GM06990 (cell line): ENCODE measurements at regions not wholly inside any gene's neighbourhood (a gene's known extent, or its start where the extent isn't known, plus 50 kb on each side); places are given as distances from the start of the nearest gene placed in this dataset.

Experiments used
- DNase-seq: peaks from one replicate; pipeline ENCODE4 v3.0.0-alpha.2; 2011; ENCODE audit not compliant: insufficient read length; ENCODE audit errors: extremely low read depth
- H3K27me3 ChIP-seq: replicated peaks from 2 replicates; pipeline ENCODE4 v1.6.0; 2011; ENCODE audit warnings: low read length; ENCODE audit not compliant: control insufficient read depth, insufficient read depth
- H3K36me3 ChIP-seq: 2 replicates; pipeline ENCODE4 v1.5.1; 2011; ENCODE audit warnings: low read length; ENCODE audit not compliant: control insufficient read depth, insufficient read depth
- H3K4me3 ChIP-seq: replicated peaks from 2 replicates; pipeline ENCODE4 v1.5.1; 2011; ENCODE audit warnings: low read depth, mild to moderate bottlenecking, control low read depth, low read length
- TF ChIP-seq, protein P1 (sequence below): IDR thresholded peaks from 2 replicates; pipeline ENCODE4 v1.5.1; 2011; ENCODE audit warnings: low read length, control low read depth, mild to moderate bottlenecking, inconsistent platforms; ENCODE audit not compliant: insufficient read depth, poor library complexity, severe bottlenecking

DNA sequence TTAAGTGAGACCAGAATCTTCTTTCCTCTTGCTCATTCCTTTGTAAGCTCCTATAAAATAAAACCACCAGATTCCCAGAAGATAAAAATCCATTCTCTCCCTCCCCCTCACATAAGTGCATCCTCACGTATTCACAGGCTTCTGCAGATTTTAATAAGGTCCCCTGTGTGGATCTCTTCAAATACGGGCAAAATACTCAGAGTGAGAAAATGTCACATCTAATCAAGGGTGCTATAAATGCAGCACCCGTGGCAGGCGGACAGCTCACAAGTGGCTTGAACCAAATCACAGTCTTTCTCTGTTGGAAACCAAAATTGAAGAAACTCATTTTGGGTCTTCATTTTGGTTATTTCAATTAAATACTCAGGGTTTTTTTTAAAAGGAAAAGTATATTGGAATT lies 212.9 kb upstream of the CMC1 start:
- DNase-seq = no peak

DNA sequence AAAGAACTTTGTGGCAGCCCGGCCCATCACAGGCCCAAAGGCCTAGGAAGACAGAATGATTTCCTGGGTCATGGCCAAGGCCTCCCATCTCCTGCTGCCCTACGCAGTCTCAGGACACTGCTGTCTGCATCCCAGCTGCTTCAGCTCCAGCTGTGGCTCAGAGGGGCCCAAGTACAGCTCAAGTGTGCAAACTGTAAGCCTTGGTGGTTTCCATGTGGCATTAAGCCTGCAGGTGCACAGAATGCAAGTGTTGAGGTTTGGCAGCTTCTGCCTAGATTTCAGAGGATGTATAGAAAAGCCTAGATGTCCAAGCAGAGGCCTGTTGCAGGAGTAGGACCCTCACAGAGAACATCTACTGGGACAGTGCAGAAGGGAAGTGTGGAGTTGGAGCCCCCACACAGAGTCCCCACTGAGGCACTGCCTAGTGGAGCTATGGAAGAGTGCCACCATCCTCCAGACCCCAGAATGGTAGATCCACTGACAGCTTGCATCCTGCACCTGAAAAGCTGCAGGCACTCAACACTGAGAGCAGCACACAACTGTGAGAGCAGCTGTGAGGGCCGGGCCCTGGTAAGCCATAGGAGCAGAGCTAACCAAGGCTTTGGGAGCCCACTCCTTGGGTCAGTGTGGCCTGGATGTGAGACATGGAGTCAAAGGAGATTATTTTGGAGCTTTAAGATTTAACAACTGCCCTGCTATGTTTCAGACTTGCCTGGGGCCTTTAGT lies 208.2 kb upstream of the CMC1 start:
- no peaks in the 10 kb centered on the region for H3K36me3 ChIP-seq

More for the DNA sequence above, 212.9 kb upstream of the CMC1 start:
- Histone ChIP-seq H3K4me3 (no peak overlapping the region), H3K36me3 (no peaks in the 10 kb centered on the region), H3K27me3 (no peaks in the 10 kb centered on the region)
- TF ChIP-seq, protein P1, sequence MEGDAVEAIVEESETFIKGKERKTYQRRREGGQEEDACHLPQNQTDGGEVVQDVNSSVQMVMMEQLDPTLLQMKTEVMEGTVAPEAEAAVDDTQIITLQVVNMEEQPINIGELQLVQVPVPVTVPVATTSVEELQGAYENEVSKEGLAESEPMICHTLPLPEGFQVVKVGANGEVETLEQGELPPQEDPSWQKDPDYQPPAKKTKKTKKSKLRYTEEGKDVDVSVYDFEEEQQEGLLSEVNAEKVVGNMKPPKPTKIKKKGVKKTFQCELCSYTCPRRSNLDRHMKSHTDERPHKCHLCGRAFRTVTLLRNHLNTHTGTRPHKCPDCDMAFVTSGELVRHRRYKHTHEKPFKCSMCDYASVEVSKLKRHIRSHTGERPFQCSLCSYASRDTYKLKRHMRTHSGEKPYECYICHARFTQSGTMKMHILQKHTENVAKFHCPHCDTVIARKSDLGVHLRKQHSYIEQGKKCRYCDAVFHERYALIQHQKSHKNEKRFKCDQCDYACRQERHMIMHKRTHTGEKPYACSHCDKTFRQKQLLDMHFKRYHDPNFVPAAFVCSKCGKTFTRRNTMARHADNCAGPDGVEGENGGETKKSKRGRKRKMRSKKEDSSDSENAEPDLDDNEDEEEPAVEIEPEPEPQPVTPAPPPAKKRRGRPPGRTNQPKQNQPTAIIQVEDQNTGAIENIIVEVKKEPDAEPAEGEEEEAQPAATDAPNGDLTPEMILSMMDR = no peak

DNA sequence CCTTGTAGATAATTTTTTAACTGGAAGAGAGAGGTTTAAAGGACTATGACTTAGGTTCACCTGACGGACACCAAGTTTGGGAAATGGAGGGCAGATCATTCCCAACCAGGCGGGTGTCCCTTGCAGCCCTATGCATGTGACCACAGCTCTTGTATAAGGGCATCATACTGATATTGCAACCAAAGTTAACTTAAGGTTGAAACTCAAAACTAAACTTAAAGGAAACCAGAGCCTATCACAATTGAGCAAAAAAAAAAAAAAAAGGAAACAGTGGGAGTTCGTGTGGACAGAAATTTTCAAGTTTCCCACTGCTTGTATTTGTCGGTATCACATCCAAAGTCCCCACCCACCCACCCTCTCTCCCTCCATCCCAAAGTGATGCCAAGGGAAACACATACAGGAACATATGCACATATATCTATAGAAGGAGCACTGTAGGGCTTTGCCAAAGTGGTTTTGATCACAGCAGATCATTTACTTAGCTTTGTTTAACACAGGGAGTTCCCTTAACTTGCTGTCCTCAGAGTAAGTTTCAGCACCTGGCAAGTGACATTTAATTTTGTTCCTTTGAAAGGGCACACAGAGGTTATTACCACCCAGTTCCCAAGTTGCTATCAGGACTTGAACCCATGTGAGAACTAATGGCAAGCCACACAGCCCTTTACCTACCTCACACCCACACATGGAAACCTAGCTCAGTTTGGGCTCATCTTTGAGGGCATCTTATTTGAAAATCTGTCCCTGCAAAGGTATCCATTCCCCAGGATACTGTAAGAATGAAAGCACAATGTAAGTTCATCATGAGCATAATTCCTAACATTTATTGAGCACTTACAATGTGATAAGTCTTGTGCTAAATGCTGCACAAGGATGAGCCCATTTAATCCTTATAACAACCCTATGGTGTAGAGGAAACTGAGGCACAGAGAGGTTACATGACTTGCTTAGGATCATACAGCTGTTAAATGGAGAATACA lies 204.5 kb upstream of the CMC1 start:
- DNase-seq = no peak
- Histone ChIP-seq H3K27me3 (no peaks in the 10 kb centered on the region), H3K4me3 (no peak overlapping the region), H3K36me3 (no peaks in the 10 kb centered on the region)
- TF ChIP-seq, protein P1 = no peak

More for the DNA sequence above, 208.2 kb upstream of the CMC1 start:
- Histone ChIP-seq H3K4me3 (no peak overlapping the region), H3K27me3 (no peaks in the 10 kb centered on the region)
- TF ChIP-seq, protein P1 = no peak
- DNase-seq = no peak

DNA sequence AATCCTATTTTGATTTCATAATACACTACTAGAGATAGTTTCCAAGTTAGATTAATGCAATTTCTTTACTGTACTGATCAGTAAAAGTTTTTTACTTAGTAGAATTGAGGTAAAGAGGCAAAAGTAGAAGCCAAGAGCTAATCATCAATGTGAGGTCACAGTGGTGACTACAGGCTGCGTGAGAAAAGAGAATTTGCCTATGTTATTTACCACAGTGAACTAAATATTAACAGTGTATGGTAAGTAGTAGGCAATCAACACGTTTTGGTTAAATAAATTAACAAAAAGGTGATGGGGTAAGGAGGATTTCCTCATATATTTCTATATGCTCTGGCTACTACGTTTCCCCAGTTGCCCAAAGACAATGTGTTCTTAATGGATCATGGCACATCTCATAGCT lies 202.2 kb upstream of the CMC1 start:
- H3K36me3 ChIP-seq = no peaks in the 10 kb centered on the region
- no peak for DNase-seq
- H3K4me3 ChIP-seq = no peak overlapping the region
- TF ChIP-seq, protein P1 = no peak
- H3K27me3 ChIP-seq = no peaks in the 10 kb centered on the region

DNA sequence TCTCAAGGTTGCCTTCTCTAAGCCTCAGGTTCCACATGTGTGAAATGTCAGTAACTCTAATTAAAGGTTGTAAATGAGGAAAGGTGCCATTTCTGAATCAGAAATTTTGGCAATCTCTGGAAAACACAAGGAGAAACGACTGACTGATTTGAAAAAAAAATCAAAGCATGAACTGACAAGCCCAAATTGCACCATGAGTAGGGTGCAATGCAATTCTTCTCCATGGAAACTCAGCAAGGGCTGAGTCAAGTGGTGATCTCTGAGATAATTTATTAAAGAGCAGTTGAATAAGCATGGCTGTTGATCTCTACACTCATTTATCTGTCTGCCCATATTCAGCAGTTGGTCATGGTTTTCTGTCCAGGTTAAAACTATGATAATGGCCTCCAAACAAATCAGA lies 201.6 kb upstream of the CMC1 start:
- Histone ChIP-seq H3K4me3 (no peak overlapping the region), H3K36me3 (no peaks in the 10 kb centered on the region), H3K27me3 (no peaks in the 10 kb centered on the region)
- TF ChIP-seq, protein P1 = no peak
- DNase-seq = no peak
